Activated CD8-positive, alpha-beta memory T cell treated with anti-CD3 and anti-CD28 coated beads, Interleukin-2, amount 10 ng/mL, durations not matched to agents 7 days and 5 days (primary cell): ENCODE measurements at regions not wholly inside any gene's neighbourhood (a gene's known extent, or its start where the extent isn't known, plus 50 kb on each side); places are given as distances from the start of the nearest gene placed in this dataset.

Source experiments
- ATAC-seq: fragments of 150-1000 bp; cut with Tn5 transposase; one replicate; pipeline ENCODE4 v1.10.0; 2021; ENCODE audit warnings: moderate library complexity
- CTCF ChIA-PET: fragments of 350-600 bp; sonication (Branson Sonifier 250); formaldehyde crosslinking; loops from one replicate; lab custom pipeline; 2021; ENCODE audit warnings: antibody characterized with exemption; lab: Charles Lee
- DNase-seq: peaks from one replicate; pipeline ENCODE4 v3.0.0-alpha.2; 2020
- H3K27ac Mint-ChIP-seq: one replicate; pipeline ENCODE4 v1.8.0; 2021; ENCODE audit warnings: mild to moderate bottlenecking, mixed read lengths
- H3K27me3 Mint-ChIP-seq: one replicate; pipeline ENCODE4 v1.8.0; 2021; ENCODE audit warnings: mixed read lengths
- H3K36me3 Mint-ChIP-seq: one replicate; pipeline ENCODE4 v1.8.0; 2021; ENCODE audit warnings: mild to moderate bottlenecking, mixed read lengths
- H3K4me1 Mint-ChIP-seq: one replicate; pipeline ENCODE4 v1.8.0; 2021; ENCODE audit warnings: mixed read lengths
- H3K4me3 Mint-ChIP-seq: one replicate; pipeline ENCODE4 v1.8.0; 2021; ENCODE audit warnings: mild to moderate bottlenecking, moderate library complexity, mixed read lengths
- H3K9me3 Mint-ChIP-seq: one replicate; pipeline ENCODE4 v1.8.0; 2022; ENCODE audit warnings: low read depth, mixed read lengths

DNA sequence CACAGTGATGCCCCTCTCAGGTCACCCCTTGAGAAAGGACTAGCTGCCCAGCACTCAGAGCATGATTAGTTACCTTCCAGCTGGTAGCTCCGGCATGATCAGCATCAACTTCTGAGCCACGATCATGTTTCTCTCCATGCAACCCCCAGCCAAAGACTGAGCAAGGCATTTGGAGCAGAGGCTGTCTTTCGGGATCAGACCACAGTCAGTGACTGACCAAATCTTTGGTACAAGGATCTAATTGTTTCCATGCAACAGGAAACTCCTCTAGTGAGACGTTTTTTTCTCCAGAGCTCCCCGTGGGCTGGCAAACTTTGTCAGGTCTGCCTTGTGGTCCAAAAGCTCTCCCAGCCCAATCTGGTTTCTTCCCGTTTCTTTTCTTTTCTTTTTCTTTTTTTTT lies 244.3 kb downstream of the METTL4 start:
- CTCF ChIA-PET, result interaction anchor here (0.6 kb wide), 1 partner anchor 214 kb away, joined by 3 read pairs; no protein-coding TSS in a partner anchor
- H3K9me3 Mint-ChIP-seq, result no peaks in the 10 kb centered on the region
- no peak overlapping the region for H3K27ac Mint-ChIP-seq
- no peaks in the 10 kb centered on the region for H3K4me1 Mint-ChIP-seq
- no peaks in the 10 kb centered on the region for H3K36me3 Mint-ChIP-seq
- ATAC-seq, result no peak
- peaks cover 19% of the 10 kb centered on the region for H3K27me3 Mint-ChIP-seq
- no peak overlapping the region for H3K4me3 Mint-ChIP-seq
- DNase-seq, result no peak

DNA sequence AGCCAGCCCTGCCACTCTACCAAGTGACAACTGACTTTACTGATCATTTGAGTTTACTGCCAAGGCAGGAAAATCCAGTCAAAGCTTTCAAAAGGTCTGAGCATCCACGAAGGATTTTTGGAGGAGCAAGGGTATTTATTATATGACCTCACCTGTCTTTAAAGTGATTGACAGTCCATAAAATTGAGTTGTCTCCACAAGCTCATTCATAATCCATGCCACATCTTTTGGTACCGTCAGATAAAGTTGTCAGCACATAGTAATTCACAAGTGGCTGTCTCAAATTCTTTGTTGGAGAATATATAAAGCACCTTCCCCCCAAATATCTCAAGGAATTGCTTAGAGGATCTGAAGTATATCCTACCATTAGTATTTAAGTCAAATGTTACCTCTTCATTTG lies 240.5 kb downstream of the METTL4 start:
- H3K4me3 Mint-ChIP-seq, result no peak overlapping the region

DNA sequence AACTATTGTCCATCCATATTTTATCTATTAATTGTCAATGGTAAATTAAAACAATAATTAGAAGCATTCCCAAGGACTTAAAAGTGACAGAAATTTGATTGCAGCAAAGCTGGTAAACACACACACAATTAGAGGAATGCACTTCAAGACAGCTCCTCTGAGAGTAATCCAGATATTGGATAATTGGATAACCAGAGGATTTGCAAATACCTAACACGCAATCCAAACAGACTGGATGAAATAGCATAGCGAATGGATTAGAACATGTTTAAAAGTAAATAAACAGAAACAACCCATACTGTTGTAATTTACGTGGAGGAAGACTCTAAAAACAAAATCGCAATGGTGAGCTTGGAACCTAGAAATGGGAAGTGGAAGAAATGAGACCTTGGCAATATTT lies 239.8 kb downstream of the METTL4 start:
- Mint-ChIP-seq H3K27ac (no peak overlapping the region), H3K36me3 (no peaks in the 10 kb centered on the region), H3K4me3 (no peak overlapping the region), H3K9me3 (no peaks in the 10 kb centered on the region), H3K27me3 (peaks cover 27% of the 10 kb centered on the region), H3K4me1 (no peaks in the 10 kb centered on the region)
- DNase-seq (no peak), ATAC-seq (no peak)
- CTCF ChIA-PET, result no interaction called here

More for the DNA sequence above, 240.5 kb downstream of the METTL4 start:
- Mint-ChIP-seq H3K27me3 (peaks cover 23% of the 10 kb centered on the region), H3K27ac (no peak overlapping the region), H3K4me1 (no peaks in the 10 kb centered on the region), H3K36me3 (no peaks in the 10 kb centered on the region), H3K9me3 (no peaks in the 10 kb centered on the region)
- ATAC-seq, result no peak
- CTCF ChIA-PET, result interaction anchor here (1.6 kb wide), 1 partner anchor 211 kb away, joined by 7 read pairs; no protein-coding TSS in a partner anchor
- no peak for DNase-seq

DNA sequence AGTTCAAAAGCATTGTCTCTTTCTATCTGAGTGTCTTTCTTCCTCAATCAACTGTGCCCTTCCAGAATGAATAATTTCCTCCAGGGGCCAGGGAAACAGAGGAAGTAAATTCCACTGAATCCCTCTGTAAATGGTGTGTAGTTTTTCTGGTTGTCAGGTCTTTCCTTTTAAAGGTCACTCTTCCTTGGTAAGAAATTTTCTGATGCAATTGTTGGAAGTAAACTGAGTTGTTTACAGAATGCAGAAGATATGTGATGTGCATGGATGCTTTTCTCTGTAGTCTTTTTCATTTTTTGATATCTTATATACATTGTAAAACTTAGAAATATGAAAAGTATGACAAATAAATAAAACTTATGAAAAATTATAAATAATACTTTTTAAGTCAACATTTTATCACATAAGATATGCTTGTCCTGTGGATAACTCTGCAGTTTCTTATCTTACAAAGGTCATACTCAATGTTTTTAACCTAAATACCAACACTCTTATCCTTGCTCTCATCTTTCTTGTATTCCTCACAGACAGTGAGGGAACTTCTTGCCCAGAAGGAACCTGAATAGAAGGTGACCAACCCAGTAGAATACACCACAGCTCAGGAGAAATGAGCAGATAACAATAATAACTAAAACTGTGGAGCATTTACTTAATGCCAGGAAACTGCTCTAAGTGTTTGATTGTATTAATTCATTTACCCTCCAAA lies 234.5 kb downstream of the METTL4 start:
- CTCF ChIA-PET, result interaction anchor here (1.1 to 2.2 kb wide), 2 partner anchors 201 to 206 kb away, joined by 3 to 7 read pairs; no protein-coding TSS in a partner anchor
- H3K27me3 Mint-ChIP-seq, result peaks cover 28% of the 10 kb centered on the region
- peaks cover 11% of the 10 kb centered on the region for H3K4me1 Mint-ChIP-seq

DNA sequence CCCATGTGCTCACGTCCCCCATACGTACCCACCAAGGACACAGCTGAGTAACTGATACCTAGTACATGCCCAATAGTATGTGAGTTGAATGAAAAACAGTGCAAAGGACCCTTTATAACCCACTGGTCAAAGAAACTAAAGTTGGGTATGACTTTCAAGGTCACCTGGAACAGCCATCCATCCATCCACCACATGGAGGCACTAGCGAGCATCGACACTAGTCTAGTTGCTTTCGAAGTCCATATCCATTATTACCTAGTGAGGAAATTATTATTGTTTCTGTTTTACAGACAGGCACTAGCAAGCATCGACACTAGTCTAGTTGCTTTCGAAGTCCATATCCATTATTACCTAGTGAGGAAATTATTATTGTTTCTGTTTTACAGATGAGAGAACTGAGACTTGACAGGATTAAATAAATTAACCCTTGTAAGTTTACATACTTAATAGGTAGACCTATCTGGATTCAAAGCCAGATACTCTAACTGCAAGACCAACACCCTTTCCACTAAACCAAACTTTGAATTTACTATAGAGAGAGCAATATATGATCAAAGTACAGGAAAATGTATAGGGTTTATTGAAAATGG lies 233.7 kb downstream of the METTL4 start:
- Mint-ChIP-seq H3K36me3 (no peaks in the 10 kb centered on the region), H3K9me3 (no peaks in the 10 kb centered on the region), H3K4me3 (no peak overlapping the region), H3K27me3 (peaks cover 30% of the 10 kb centered on the region), H3K27ac (no peak overlapping the region), H3K4me1 (peaks cover 11% of the 10 kb centered on the region)
- CTCF ChIA-PET, result interaction anchor here (1.1 to 2.2 kb wide), 2 partner anchors 200 to 205 kb away, joined by 3 to 7 read pairs; no protein-coding TSS in a partner anchor
- DNase-seq, result peak; percentile 54
- ATAC-seq, result no peak

More for the DNA sequence above, 234.5 kb downstream of the METTL4 start:
- no peak for ATAC-seq
- Mint-ChIP-seq H3K4me3 (no peak overlapping the region), H3K27ac (no peak overlapping the region), H3K9me3 (no peaks in the 10 kb centered on the region), H3K36me3 (no peaks in the 10 kb centered on the region)
- DNase-seq, result no peak

DNA sequence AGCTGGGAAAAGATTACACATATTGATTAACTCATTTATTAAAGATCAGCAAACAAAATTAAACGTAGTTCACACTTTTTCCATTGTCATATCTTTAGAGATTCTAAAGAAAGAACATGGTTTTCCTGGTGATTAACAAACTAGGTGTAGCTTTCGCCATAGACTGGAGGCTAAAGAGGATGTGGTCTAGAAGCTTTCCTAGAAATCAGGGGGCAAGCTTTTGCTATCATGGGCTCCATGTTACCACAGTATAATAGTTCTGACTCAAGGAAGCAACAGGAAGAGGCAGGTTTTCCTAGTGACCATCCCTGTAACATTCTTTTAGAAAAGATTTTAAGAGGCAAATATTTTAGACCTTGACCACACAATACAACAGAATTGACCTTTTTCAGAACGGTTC lies 232.7 kb downstream of the METTL4 start:
- CTCF ChIA-PET, result interaction anchor here (0.8 kb wide), 1 partner anchor 204 kb away, joined by 3 read pairs; no protein-coding TSS in a partner anchor
- H3K4me3 Mint-ChIP-seq, result no peak overlapping the region
- DNase-seq, result no peak
- no peaks in the 10 kb centered on the region for H3K36me3 Mint-ChIP-seq
- no peak overlapping the region for H3K27ac Mint-ChIP-seq
- H3K9me3 Mint-ChIP-seq, result no peaks in the 10 kb centered on the region
- H3K4me1 Mint-ChIP-seq, result peaks cover 11% of the 10 kb centered on the region
- no peak for ATAC-seq
- peaks cover 27% of the 10 kb centered on the region for H3K27me3 Mint-ChIP-seq

DNA sequence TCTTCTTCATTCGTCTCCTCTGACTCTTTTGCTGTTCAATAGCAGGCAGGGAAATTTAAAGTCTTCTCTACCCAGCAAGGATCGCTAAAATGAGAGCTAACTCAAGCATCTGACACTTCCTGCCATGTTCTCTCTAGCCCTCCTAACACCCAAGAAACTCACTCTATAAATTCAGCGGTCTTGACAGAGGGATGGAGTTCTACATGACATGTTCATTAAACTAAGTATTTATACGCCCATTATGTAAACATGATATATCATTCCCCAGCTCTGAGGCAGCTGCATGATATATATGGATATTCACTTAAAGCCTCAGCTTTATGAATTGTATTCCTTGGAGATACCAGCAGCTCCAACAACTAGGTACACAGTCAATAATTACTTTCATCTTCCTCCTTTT lies 231.0 kb downstream of the METTL4 start:
- CTCF ChIA-PET, result interaction anchor here (1.7 kb wide), 1 partner anchor 202 kb away, joined by 6 read pairs; no protein-coding TSS in a partner anchor

DNA sequence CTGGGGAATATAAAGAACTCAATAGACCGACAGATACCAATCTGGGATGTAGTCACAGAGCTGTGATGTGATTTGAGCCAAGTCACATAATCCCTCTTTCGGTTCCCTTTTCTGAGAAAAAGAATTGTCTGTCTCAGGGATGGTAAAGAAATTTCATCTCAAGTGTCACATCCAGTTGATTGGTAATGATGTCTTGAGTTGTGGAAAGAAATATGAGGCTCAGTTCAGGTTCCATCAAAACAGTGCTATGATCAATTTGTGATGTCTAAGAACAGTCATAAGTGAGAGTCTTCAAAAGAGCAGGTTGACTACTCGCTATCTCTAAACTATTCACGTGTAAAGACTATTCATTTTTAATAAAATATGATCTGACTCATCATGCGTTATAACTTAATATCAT lies 223.3 kb downstream of the METTL4 start:
- Mint-ChIP-seq H3K4me3 (no peak overlapping the region), H3K36me3 (no peaks in the 10 kb centered on the region), H3K27ac (no peak overlapping the region), H3K9me3 (no peaks in the 10 kb centered on the region), H3K27me3 (no peaks in the 10 kb centered on the region), H3K4me1 (no peaks in the 10 kb centered on the region)
- DNase-seq, result no peak
- CTCF ChIA-PET, result interaction anchor here (1.6 kb wide), 1 partner anchor 199 kb away, joined by 3 read pairs; no protein-coding TSS in a partner anchor
- ATAC-seq, result no peak

More for the DNA sequence above, 231.0 kb downstream of the METTL4 start:
- DNase-seq (no peak), ATAC-seq (no peak)
- peaks cover 11% of the 10 kb centered on the region for H3K4me1 Mint-ChIP-seq
- no peak overlapping the region for H3K4me3 Mint-ChIP-seq
- no peaks in the 10 kb centered on the region for H3K36me3 Mint-ChIP-seq
- H3K9me3 Mint-ChIP-seq, result no peaks in the 10 kb centered on the region
- no peak overlapping the region for H3K27ac Mint-ChIP-seq
- H3K27me3 Mint-ChIP-seq, result peaks cover 18% of the 10 kb centered on the region

DNA sequence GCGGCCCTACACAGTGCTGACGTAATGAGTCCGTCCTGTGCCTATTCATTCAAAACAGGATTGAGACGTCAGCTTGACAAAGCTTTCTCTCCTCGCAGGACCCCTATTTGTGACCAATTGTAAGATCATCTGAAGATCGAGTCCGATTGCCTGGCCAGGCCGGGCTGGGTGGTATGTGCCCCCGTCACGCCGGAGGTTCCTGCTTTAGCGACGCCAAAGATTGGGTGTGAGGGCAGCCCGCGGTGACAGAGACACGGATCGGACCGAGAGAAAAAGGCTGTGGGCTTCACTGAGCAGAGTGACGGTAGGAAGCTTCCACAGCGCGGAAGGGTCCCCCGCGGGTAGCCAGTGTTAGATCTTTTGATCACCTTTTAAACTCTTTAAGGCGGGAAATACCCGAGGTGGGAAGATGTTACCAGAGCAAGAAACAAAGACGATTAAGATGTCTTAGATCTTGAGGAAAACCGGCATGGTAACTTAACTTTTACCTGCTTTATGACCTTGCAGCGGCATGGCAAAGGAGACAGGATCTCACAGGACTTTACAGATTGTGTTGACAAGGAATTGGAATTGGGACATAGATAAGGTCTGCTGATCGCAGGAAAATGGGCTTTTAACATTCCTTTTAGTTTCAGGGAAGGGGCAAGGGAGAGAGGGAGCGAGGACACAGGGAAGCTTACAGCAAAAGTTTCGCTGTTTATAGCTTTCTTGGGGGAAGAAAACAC lies 220.0 kb downstream of the METTL4 start:
- DNase-seq, result no peak
- no peak overlapping the region for H3K27ac Mint-ChIP-seq
- no peak for ATAC-seq
- H3K36me3 Mint-ChIP-seq, result no peaks in the 10 kb centered on the region
- H3K27me3 Mint-ChIP-seq, result no peaks in the 10 kb centered on the region
- H3K4me1 Mint-ChIP-seq, result no peaks in the 10 kb centered on the region
- CTCF ChIA-PET, result no interaction called here
- H3K9me3 Mint-ChIP-seq, result no peaks in the 10 kb centered on the region
- no peak overlapping the region for H3K4me3 Mint-ChIP-seq

DNA sequence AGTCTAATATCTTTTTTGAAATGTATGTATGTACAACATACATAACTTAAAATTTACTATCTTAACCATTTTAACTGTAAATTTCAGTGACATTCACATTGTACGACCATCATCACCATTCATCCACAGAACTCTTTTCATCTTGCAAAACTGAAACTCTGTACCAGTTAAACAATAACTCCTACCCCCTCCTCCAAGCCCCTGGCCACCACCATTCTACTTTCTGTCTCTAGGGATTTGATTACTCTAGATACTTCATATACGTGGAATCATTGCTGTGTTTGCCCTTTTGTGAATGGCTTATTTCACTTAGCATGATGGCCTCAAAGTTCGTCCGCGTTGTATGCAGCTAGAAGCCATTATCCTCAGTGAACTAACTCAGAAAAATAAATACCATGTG lies 217.0 kb downstream of the METTL4 start:
- Mint-ChIP-seq H3K4me3 (no peak overlapping the region), H3K36me3 (no peaks in the 10 kb centered on the region)

DNA sequence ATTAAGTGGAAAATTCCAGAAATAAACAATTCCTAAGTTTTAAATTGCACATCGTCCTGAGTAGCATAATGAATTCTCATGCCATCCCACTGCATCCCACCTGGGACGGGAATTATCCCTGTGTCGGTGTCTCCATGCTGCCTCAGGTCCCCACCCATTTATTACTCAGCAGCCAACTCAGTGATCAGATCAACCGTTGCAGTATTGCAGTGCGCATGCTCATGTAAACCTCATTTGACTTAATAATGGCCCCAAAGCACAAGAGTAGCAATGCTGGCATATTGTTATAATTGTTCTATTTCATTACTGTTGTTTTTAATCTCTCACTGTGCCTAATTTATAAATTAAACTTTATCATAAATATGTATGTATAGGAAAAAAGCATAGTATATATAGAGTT lies 214.4 kb downstream of the METTL4 start:
- no peaks in the 10 kb centered on the region for H3K9me3 Mint-ChIP-seq
- H3K4me1 Mint-ChIP-seq, result no peaks in the 10 kb centered on the region
- no peak overlapping the region for H3K27ac Mint-ChIP-seq
- ATAC-seq (no peak), DNase-seq (no peak)
- H3K27me3 Mint-ChIP-seq, result no peaks in the 10 kb centered on the region
- H3K4me3 Mint-ChIP-seq, result no peak overlapping the region
- CTCF ChIA-PET, result no interaction called here
- no peaks in the 10 kb centered on the region for H3K36me3 Mint-ChIP-seq

More for the DNA sequence above, 217.0 kb downstream of the METTL4 start:
- no peaks in the 10 kb centered on the region for H3K27me3 Mint-ChIP-seq
- H3K9me3 Mint-ChIP-seq, result no peaks in the 10 kb centered on the region
- no peak overlapping the region for H3K27ac Mint-ChIP-seq
- no peak for DNase-seq
- CTCF ChIA-PET, result no interaction called here
- H3K4me1 Mint-ChIP-seq, result no peaks in the 10 kb centered on the region
- no peak for ATAC-seq

DNA sequence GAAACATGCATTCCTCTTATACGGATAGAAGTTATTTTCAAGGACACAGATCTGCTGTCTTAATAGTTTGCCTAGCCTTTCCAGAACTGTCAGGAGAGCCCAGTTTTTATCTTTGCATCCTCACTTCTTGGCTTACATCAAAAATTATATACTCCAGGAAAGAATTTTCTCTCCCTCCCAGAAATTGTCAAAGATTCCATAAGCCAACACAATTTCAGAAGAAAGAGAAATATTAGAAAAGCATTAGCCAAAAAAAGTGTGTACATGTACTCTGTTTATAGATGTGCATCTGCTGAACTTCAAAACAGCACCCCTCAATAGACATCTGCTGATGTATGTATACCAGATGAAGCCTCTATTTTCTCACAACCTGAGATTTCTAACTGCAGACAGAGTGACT lies 210.4 kb downstream of the METTL4 start:
- ATAC-seq (no peak), DNase-seq (no peak)
- Mint-ChIP-seq H3K9me3 (no peaks in the 10 kb centered on the region), H3K36me3 (no peaks in the 10 kb centered on the region), H3K4me1 (no peaks in the 10 kb centered on the region), H3K27ac (no peak overlapping the region), H3K27me3 (peaks cover 2% of the 10 kb centered on the region), H3K4me3 (no peak overlapping the region)
- CTCF ChIA-PET, result interaction anchor here (0.6 kb wide), 1 partner anchor 11 kb away, joined by 3 read pairs; no protein-coding TSS in a partner anchor

DNA sequence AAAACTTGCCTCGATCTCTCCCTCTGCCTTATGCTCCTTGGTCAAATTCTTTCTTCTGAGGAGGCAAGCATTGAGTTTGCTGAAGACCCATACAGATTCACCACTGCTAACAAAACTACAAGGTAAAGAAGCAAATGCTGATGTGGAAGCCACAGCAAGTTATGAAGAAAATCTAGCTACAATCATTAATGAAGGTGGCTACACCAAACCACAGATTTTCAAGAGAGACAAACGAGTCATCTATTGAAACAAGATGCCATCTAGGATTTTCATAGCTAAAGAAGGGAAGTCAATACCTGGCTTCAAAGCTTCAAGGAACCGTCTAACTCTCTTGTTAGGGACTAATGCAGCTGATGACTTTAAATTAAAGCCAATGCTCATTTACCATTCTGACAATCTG lies 203.2 kb downstream of the METTL4 start:
- H3K4me3 Mint-ChIP-seq, result no peak overlapping the region
- H3K27me3 Mint-ChIP-seq, result peaks cover 10% of the 10 kb centered on the region
- ATAC-seq, result no peak
- H3K27ac Mint-ChIP-seq, result no peak overlapping the region
- no peaks in the 10 kb centered on the region for H3K36me3 Mint-ChIP-seq
- no peak for DNase-seq
- no peaks in the 10 kb centered on the region for H3K9me3 Mint-ChIP-seq
- CTCF ChIA-PET, result no interaction called here
- H3K4me1 Mint-ChIP-seq, result no peaks in the 10 kb centered on the region
